Mucosa of descending colon (tissue), 3 donors: ENCODE measurements at regions not wholly inside any gene's neighbourhood (a gene's known extent, or its start where the extent isn't known, plus 50 kb on each side); places are given as distances from the start of the nearest gene placed in this dataset.
A peak's percentile ranks its signal among the peaks of the same experiment; 100 is the strongest.

Source experiments
- ATAC-seq: fragments of 200-7000 bp; cut with Tn5 transposase; one replicate; pipeline ENCODE4 v1.9.1; 2020; ENCODE audit warnings: mild to moderate bottlenecking, moderate library complexity
- DNase-seq, 3 donors: peaks; one replicate each; pipeline ENCODE4 v3.0.0-alpha.2; 2020
- H3K36me3 ChIP-seq: fragments of 200-600 bp; one replicate; pipeline ENCODE4 v1.8.0; 2021; ENCODE audit warnings: low read depth, mild to moderate bottlenecking
- H3K4me1 ChIP-seq: fragments of 200-600 bp; one replicate; pipeline ENCODE4 v1.8.0; 2021; ENCODE audit warnings: low read depth, mild to moderate bottlenecking
- H3K4me3 ChIP-seq: fragments of 200-600 bp; one replicate; pipeline ENCODE4 v1.8.0; 2021; ENCODE audit warnings: mild to moderate bottlenecking
- H3K9me3 ChIP-seq: fragments of 200-600 bp; one replicate; pipeline ENCODE4 v1.8.0; 2021; ENCODE audit warnings: mild to moderate bottlenecking
- CTCF ChIP-seq: fragments of 200-600 bp; IDR thresholded peaks from one replicate; pipeline ENCODE4 v1.8.0; 2022; ENCODE audit warnings: antibody characterized with exemption, mild to moderate bottlenecking
- intact Hi-C, 2 donors: fragments of 100-400 bp; cut with DNase I in 1 of 2; cut with micrococcal nuclease in 1 of 2; formaldehyde crosslinking; loops; one replicate each; pipeline versions ENCODE4 v1.11.0 to v1.11.1; 2022; cut with DNase I, micrococcal nuclease
- donor health status: DM: no; HTN: no; CAD: no; lungs with moderate emphysema.
- donor health status: DM: no; HTN: no; CAD: no.
- donor health status: DM: no; HTN: yes; CAD: no.

GRCh38 chr1:81208441-81208840 lies 592.3 kb upstream of the ADGRL2 start:
- ATAC-seq (peak; percentile 37), DNase-seq (no peak)
- no peaks in the 10 kb centered on the region for H3K4me1 ChIP-seq
- H3K4me3 ChIP-seq = no peak overlapping the region
- intact Hi-C loops = no loop called here
- TF ChIP-seq CTCF = no peak
- no peaks in the 10 kb centered on the region for H3K9me3 ChIP-seq
- no peaks in the 10 kb centered on the region for H3K36me3 ChIP-seq

- TF ChIP-seq CTCF = no peak
Observed at GRCh38 chr1:81205956-81206355, 594.8 kb upstream of the ADGRL2 start.

DNA sequence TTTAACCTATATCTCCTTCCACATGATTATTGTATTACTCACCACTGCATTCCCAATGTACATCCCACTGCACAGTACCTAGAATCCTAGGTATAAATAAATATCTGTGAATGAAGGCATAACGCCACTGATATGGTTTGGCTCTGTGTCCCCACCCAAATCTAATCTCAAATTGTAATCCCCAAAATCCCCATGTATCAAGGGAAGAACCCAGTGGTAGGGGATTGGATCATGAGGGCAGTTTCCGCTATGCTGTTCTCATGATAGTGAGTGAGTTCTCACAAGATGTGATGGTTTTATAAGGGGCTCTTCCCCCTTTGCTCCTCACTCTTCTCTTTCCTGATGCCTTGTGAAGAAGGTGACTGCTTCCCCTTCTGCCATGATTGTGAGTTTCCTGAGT lies 599.0 kb upstream of the ADGRL2 start:
- ATAC-seq (no peak), DNase-seq (no peak)
- intact Hi-C loops = no loop called here
- TF ChIP-seq CTCF = no peak
- H3K4me1 ChIP-seq = no peaks in the 10 kb centered on the region
- H3K4me3 ChIP-seq = no peak overlapping the region
- H3K36me3 ChIP-seq = no peaks in the 10 kb centered on the region
- H3K9me3 ChIP-seq = no peaks in the 10 kb centered on the region

More at GRCh38 chr1:81205956-81206355, 594.8 kb upstream of the ADGRL2 start:
- no peaks in the 10 kb centered on the region for H3K36me3 ChIP-seq
- H3K9me3 ChIP-seq = no peaks in the 10 kb centered on the region
- no peaks in the 10 kb centered on the region for H3K4me1 ChIP-seq
- ATAC-seq (no peak), DNase-seq (no peak)
- H3K4me3 ChIP-seq = no peak overlapping the region
- intact Hi-C loops = no loop called here

GRCh38 chr1:81197591-81197990 lies 603.1 kb upstream of the ADGRL2 start:
- DNase-seq = no peak
- ATAC-seq = no peak
- Histone ChIP-seq H3K4me3 (no peak overlapping the region), H3K4me1 (no peaks in the 10 kb centered on the region), H3K36me3 (no peaks in the 10 kb centered on the region), H3K9me3 (no peaks in the 10 kb centered on the region)
- intact Hi-C loops = no loop called here
- no peak for TF ChIP-seq CTCF

GRCh38 chr1:81192647-81193642 lies 607.8 kb upstream of the ADGRL2 start:
- no peak for ATAC-seq
- intact Hi-C loops = no loop called here

More at GRCh38 chr1:81192647-81193642, 607.8 kb upstream of the ADGRL2 start:
- no peak for DNase-seq
- no peak for TF ChIP-seq CTCF
- Histone ChIP-seq H3K9me3 (no peaks in the 10 kb centered on the region), H3K4me1 (no peaks in the 10 kb centered on the region), H3K4me3 (no peak overlapping the region), H3K36me3 (no peaks in the 10 kb centered on the region)
